ENCODE measurements at regions not wholly inside any gene's neighbourhood (a gene's known extent, or its start where the extent isn't known, plus 50 kb on each side); places are given as distances from the start of the nearest gene placed in this dataset.

DNA sequence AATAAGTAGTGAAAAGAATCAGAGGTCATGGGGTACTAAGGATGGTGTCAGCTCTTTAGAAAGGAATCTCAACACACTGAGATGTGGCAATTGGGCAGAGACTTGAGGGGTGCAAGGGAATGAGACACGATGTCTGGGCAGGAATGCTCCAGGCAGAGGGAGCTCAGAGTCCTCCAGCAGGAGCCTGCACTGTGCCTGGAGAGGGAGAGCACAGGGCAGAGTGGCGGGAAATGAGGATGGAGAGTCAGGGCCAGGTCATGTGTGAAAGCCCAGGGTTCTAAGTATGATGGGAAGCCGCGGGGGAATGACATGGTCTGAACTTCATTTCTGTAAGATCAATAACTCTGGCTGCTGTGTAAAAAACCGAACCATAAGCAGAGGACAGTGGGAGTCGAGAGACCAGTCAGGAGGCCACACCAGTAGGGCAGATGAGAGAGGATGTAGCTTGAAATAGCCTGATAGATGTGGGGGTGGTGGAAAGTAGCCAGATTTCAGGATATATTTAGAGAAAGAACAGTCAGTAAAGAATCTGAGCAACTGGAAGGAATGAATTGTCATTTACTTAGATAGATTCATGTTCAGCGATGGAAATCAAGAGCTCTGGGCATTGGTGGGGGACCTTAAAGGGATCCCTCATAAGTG, 133.4 kb upstream of the DTNBP1 start:
- ChIA-PET POLR2A (no interaction called here), CTCF (no interaction called here)
- ATAC-seq (no peak), FAIRE-seq (no peak), DNase-seq (ENCODE audit: low read depth in 1 of 2, low spot score in 1 of 2) (no peak)
- Histone ChIP-seq H3K4me1 (no peaks in the 10 kb centered on the region), H3K4me3 (no peak overlapping the region), H3K27ac (no peak overlapping the region), H3K4me2 (no peak overlapping the region), H3K9me3 (no peaks in the 10 kb centered on the region)
- TF ChIP-seq, protein P1, sequence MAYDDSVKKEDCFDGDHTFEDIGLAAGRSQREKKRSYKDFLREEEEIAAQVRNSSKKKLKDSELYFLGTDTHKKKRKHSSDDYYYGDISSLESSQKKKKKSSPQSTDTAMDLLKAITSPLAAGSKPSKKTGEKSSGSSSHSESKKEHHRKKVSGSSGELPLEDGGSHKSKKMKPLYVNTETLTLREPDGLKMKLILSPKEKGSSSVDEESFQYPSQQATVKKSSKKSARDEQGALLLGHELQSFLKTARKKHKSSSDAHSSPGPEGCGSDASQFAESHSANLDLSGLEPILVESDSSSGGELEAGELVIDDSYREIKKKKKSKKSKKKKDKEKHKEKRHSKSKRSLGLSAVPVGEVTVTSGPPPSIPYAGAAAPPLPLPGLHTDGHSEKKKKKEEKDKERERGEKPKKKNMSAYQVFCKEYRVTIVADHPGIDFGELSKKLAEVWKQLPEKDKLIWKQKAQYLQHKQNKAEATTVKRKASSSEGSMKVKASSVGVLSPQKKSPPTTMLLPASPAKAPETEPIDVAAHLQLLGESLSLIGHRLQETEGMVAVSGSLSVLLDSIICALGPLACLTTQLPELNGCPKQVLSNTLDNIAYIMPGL (CRISPR knock-in tag; IDR thresholded peaks at IDR 0.05; ENCODE audit: borderline replicate concordance), result no peak
- no peak for TF ChIP-seq PBX3 (IDR thresholded peaks at IDR 0.05)
- no peak for TF ChIP-seq BHLHE40 (IDR thresholded peaks at IDR 0.05; ENCODE audit: low read depth, low read length)
- TF ChIP-seq CBX8 (IDR thresholded peaks at IDR 0.05), result no peak
- no peak for TF ChIP-seq RNF2 (IDR thresholded peaks at IDR 0.05; ENCODE audit: borderline replicate concordance, low read depth)
- no peak for TF ChIP-seq NR3C1 (IDR thresholded peaks at IDR 0.05)
- TF ChIP-seq RCOR1 (IDR thresholded peaks at IDR 0.05; ENCODE audit: low read depth, low read length), result no peak
- TF ChIP-seq, protein P2, sequence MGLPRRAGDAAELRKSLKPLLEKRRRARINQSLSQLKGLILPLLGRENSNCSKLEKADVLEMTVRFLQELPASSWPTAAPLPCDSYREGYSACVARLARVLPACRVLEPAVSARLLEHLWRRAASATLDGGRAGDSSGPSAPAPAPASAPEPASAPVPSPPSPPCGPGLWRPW (IDR thresholded peaks at IDR 0.05), result no peak
- TF ChIP-seq NPAS2 (CRISPR knock-in tag; IDR thresholded peaks at IDR 0.05; ENCODE audit: borderline replicate concordance), result no peak
- TF ChIP-seq ATOH8 (CRISPR knock-in tag; IDR thresholded peaks at IDR 0.05; ENCODE audit: low read depth), result no peak
- no peak for TF ChIP-seq CHD4 (IDR thresholded peaks at IDR 0.05; ENCODE audit: borderline replicate concordance)
- TF ChIP-seq EHMT2 (IDR thresholded peaks at IDR 0.05; ENCODE audit: low read depth), result no peak
- TF ChIP-seq FOXS1 (CRISPR knock-in tag; IDR thresholded peaks at IDR 0.05), result no peak
- TF ChIP-seq SMC3 (IDR thresholded peaks at IDR 0.05), result no peak
- TF ChIP-seq TFCP2L1 (CRISPR knock-in tag; IDR thresholded peaks at IDR 0.05), result no peak
- TF ChIP-seq HOXB13 (CRISPR knock-in tag; IDR thresholded peaks at IDR 0.05; ENCODE audit: low read depth), result no peak
- no peak for TF ChIP-seq EP300 (IDR thresholded peaks at IDR 0.05)
- no peak for TF ChIP-seq USF2 (IDR thresholded peaks at IDR 0.05)
- 55% methylated on average over 7 of the region's 7 CpGs for WGBS (ENCODE audit: missing lambda C conversion rate)

DNA sequence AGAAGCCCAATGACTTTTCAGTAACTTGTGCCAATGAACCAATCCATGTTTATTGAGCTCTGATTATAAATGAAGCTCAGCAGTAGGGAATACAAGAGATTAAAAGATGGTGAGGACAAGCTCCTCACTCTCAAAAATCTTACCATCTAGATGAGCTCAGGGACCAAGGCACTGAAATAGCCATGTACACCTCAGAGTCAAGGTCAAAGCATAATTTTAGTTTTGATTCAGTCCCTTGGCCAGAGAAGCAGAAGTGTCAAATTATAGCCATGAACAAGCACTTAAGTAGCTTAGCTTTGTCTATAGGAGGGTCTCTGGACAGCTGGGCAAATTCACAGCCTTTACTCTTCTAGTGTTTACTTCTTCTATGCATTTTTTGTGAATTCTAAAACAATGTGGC, 131.0 kb upstream of the DTNBP1 start:
- H3K4me2 ChIP-seq, result no peak overlapping the region
- TF ChIP-seq CEBPB (IDR thresholded peaks at IDR 0.05) (no peak), GATA3 (IDR thresholded peaks at IDR 0.05; ENCODE audit: borderline replicate concordance) (no peak), SMC3 (IDR thresholded peaks at IDR 0.05) (no peak), HOXB5 (CRISPR knock-in tag; IDR thresholded peaks at IDR 0.05) (no peak), RARB (CRISPR knock-in tag; IDR thresholded peaks at IDR 0.05) (no peak), USF2 (IDR thresholded peaks at IDR 0.05) (no peak), HOXB13 (CRISPR knock-in tag; IDR thresholded peaks at IDR 0.05; ENCODE audit: low read depth) (no peak), ESRRA (IDR thresholded peaks at IDR 0.05; ENCODE audit: borderline replicate concordance, low read length) (no peak), POLR2A (IDR thresholded peaks at IDR 0.05; ENCODE audit: low read length) (no peak), JUNB (IDR thresholded peaks at IDR 0.05) (no peak), EHMT2 (IDR thresholded peaks at IDR 0.05; ENCODE audit: low read depth) (no peak), NPAS2 (CRISPR knock-in tag; IDR thresholded peaks at IDR 0.05; ENCODE audit: borderline replicate concordance) (no peak), HEYL (CRISPR knock-in tag; IDR thresholded peaks at IDR 0.05) (no peak), TFCP2L1 (CRISPR knock-in tag; IDR thresholded peaks at IDR 0.05) (no peak), MAZ (IDR thresholded peaks at IDR 0.05; ENCODE audit: borderline replicate concordance, low read depth, low read length) (no peak)
- TF ChIP-seq, protein P3, sequence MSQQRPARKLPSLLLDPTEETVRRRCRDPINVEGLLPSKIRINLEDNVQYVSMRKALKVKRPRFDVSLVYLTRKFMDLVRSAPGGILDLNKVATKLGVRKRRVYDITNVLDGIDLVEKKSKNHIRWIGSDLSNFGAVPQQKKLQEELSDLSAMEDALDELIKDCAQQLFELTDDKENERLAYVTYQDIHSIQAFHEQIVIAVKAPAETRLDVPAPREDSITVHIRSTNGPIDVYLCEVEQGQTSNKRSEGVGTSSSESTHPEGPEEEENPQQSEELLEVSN (IDR thresholded peaks at IDR 0.05; ENCODE audit: borderline replicate concordance, low read depth), result no peak
- TF ChIP-seq, protein P4, sequence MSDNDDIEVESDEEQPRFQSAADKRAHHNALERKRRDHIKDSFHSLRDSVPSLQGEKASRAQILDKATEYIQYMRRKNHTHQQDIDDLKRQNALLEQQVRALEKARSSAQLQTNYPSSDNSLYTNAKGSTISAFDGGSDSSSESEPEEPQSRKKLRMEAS (IDR thresholded peaks at IDR 0.05), result no peak
- no peaks in the 10 kb centered on the region for H3K4me1 ChIP-seq
- no peaks in the 10 kb centered on the region for H3K9me3 ChIP-seq
- no peak for ATAC-seq
- FAIRE-seq, result no peak
- no peak overlapping the region for H3K4me3 ChIP-seq
- H3K27ac ChIP-seq, result no peak overlapping the region
- ChIA-PET CTCF (no interaction called here), POLR2A (no interaction called here)
- no peak for DNase-seq (ENCODE audit: low read depth in 1 of 2, low spot score in 1 of 2)

Measured in A549 (cell line).